ENCODE measurements at regions not wholly inside any gene's neighbourhood (a gene's known extent, or its start where the extent isn't known, plus 50 kb on each side); places are given as distances from the start of the nearest gene placed in this dataset.

DNA sequence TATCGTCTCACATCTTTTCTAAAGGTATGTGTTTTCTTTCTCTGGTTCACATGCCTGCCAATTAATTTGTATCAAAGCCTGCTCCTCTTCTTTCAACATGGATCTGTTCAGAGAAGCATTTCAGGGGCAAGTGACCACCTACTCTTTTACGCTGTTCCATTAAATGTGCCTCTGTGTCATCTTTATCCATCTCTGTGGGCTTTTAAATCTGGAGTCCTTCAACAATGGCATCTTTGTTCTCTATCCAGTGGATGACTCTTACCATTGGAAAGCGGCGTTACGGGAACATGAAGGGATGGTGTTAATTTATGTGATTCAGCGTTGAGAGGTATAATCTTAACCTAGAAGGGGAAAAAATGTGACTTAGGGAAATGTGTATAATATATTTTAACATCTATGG, 92.7 kb upstream of the CFAP20DC start:
- no peak for TF ChIP-seq TAF1 (IDR thresholded peaks at IDR 0.05; ENCODE audit: low read depth, low read length)
- no peak for TF ChIP-seq POLR2A (IDR thresholded peaks at IDR 0.05; ENCODE audit: low read depth, low read length)

Measured in GM12891 (cell line).